Trophoblast cell (in vitro differentiated cells and primary cell): ENCODE measurements at regions not wholly inside any gene's neighbourhood (a gene's known extent, or its start where the extent isn't known, plus 50 kb on each side); places are given as distances from the start of the nearest gene placed in this dataset.

Experiments
- DNase-seq, 2 donors: peaks; one replicate each; pipeline ENCODE4 v3.0.0-alpha.2; 2016
- H2AFZ ChIP-seq: 2 replicates; pipeline ENCODE4 v1.6.1; 2013; ENCODE audit warnings: low read length, moderate library complexity, mild to moderate bottlenecking; ENCODE audit not compliant: insufficient read depth, poor library complexity
- H2AK5ac ChIP-seq: 2 replicates; pipeline ENCODE4 v1.6.1; 2013; ENCODE audit warnings: mild to moderate bottlenecking, low read length
- H2BK120ac ChIP-seq: 2 replicates; pipeline ENCODE4 v1.6.1; 2013; ENCODE audit warnings: low read length, mild to moderate bottlenecking, moderate library complexity; ENCODE audit not compliant: insufficient read depth, poor library complexity
- H2BK12ac ChIP-seq: 2 replicates; pipeline ENCODE4 v1.6.1; 2013; ENCODE audit warnings: mild to moderate bottlenecking, low read length, moderate library complexity
- H2BK5ac ChIP-seq: 2 replicates; pipeline ENCODE4 v1.6.1; 2013; ENCODE audit warnings: low read length, low read depth, moderate library complexity, mild to moderate bottlenecking; ENCODE audit not compliant: poor library complexity
- H3K14ac ChIP-seq: 2 replicates; pipeline ENCODE4 v1.6.1; 2013; ENCODE audit warnings: mild to moderate bottlenecking, low read length
- H3K18ac ChIP-seq: 2 replicates; pipeline ENCODE4 v1.6.1; 2013; ENCODE audit warnings: mild to moderate bottlenecking, low read length
- H3K23ac ChIP-seq: 2 replicates; pipeline ENCODE4 v1.6.1; 2013; ENCODE audit warnings: low read length
- H3K27ac ChIP-seq: 2 replicates; pipeline ENCODE4 v1.5.1; 2013; ENCODE audit warnings: low read depth, mild to moderate bottlenecking, inconsistent platforms, low read length, moderate library complexity
- H3K27me3 ChIP-seq: 2 replicates; pipeline ENCODE4 v1.6.1; 2013; ENCODE audit warnings: inconsistent platforms, mild to moderate bottlenecking, low read length, moderate library complexity; ENCODE audit not compliant: insufficient read depth
- H3K36me3 ChIP-seq, 2 experiments: 1 replicate in 1 of 2; 2 replicates in 1 of 2; pipeline ENCODE4 v1.6.1; 2013; ENCODE audit warnings: low read length in 2 of 2, mild to moderate bottlenecking in 2 of 2, moderate library complexity in 1 of 2; ENCODE audit not compliant: insufficient read depth in 2 of 2, control insufficient read depth in 1 of 2
- H3K4ac ChIP-seq: 2 replicates; pipeline ENCODE4 v1.6.1; 2013; ENCODE audit warnings: low read depth, mild to moderate bottlenecking, low read length, moderate library complexity
- H3K4me1 ChIP-seq, 2 experiments: 1 replicate in 1 of 2; 2 replicates in 1 of 2; pipeline ENCODE4 v1.6.1; 2013; ENCODE audit warnings: low read length in 2 of 2, mild to moderate bottlenecking in 2 of 2, moderate library complexity in 1 of 2; ENCODE audit not compliant: insufficient read depth in 2 of 2, control insufficient read depth in 1 of 2
- H3K4me2 ChIP-seq: 2 replicates; pipeline ENCODE4 v1.6.1; 2013; ENCODE audit warnings: inconsistent platforms, mild to moderate bottlenecking, low read length, moderate library complexity
- H3K4me3 ChIP-seq: 2 replicates; pipeline ENCODE4 v1.5.1; 2013; ENCODE audit warnings: mild to moderate bottlenecking, low read depth, low read length, inconsistent platforms
- H3K79me1 ChIP-seq: one replicate; pipeline ENCODE4 v1.6.1; 2013; ENCODE audit warnings: low read length
- H3K79me2 ChIP-seq: 2 replicates; pipeline ENCODE4 v1.6.1; 2013; ENCODE audit warnings: low read length, mild to moderate bottlenecking; ENCODE audit not compliant: control insufficient read depth, insufficient read depth, poor library complexity
- H3K9ac ChIP-seq: 2 replicates; pipeline ENCODE4 v1.6.1; 2013; ENCODE audit warnings: mild to moderate bottlenecking, low read length
- H3K9me3 ChIP-seq: 2 replicates; pipeline ENCODE4 v1.6.1; 2013; ENCODE audit warnings: low read depth, mild to moderate bottlenecking, control low read depth, inconsistent platforms, low read length; ENCODE audit not compliant: insufficient read depth
- H4K12ac ChIP-seq: 2 replicates; pipeline ENCODE4 v1.6.1; 2013; ENCODE audit warnings: low read depth, mild to moderate bottlenecking, low read length, moderate library complexity
- H4K8ac ChIP-seq: 2 replicates; pipeline ENCODE4 v1.6.1; 2013; ENCODE audit warnings: low read depth, mild to moderate bottlenecking, low read length, moderate library complexity
- H4K91ac ChIP-seq: one replicate; pipeline ENCODE4 v1.6.1; 2013; ENCODE audit warnings: low read depth, mild to moderate bottlenecking, low read length, moderate library complexity
- WGBS: extraction: QIAGEN DNeasy Blood & Tissue Kit; methylation state at CpG from one replicate; pipeline ENCODE4 v1.1.7; 2013; ENCODE audit warnings: missing lambda C conversion rate; ENCODE audit not compliant: insufficient read length, insufficient coverage; ENCODE audit errors: extremely low coverage; 5-methylcytosine and 5-hydroxymethylcytosine counted together

DNA sequence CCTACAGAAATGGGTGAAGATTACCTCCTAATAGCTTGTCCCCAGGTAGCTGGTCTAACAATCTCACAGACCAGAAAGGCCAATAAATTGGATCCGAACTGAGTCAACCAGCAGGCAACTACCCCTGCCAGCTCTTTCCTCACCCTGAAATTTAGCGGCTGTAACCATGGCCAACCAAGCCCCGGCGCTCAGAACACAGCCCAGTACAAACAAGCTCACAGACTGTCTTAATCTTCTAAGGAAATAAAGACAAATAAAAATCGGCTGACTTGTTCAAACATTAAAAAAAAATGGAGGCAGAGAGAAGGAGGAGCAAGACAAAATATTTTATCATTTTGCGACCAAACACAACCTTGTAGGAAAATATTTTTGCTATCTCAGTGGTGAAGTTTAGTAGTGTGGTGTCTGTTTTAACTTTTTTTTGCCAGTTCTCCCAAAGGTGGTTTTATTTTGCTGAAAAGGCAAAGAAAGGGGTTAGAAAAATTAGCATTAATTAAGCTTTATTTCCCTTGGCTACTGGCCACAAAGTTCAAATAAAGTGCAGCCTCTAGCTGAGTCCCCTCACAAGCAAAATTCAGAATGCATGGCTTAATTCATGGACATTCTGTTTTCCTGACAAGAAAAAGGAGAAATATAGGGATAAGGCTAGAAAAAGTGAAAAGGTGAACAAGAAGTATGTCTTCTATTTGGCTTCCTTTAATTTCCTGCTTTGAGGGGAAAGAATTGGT is 313.0 kb upstream of the NPVF start:
- Histone ChIP-seq H2AK5ac (no peak overlapping the region), H3K23ac (no peak overlapping the region), H3K27ac (no peak overlapping the region), H3K9ac (no peak overlapping the region), H4K91ac (no peak overlapping the region), H3K9me3 (no peaks in the 10 kb centered on the region), H3K4me2 (no peak overlapping the region), H3K18ac (no peak overlapping the region), H3K4me1 (no peaks in the 10 kb centered on the region), H2BK120ac (no peak overlapping the region), H3K14ac (no peak overlapping the region), H2BK12ac (no peak overlapping the region), H2BK5ac (no peak overlapping the region), H4K8ac (no peak overlapping the region), H3K27me3 (no peaks in the 10 kb centered on the region), H3K4me3 (no peak overlapping the region), H3K79me1 (no peaks in the 10 kb centered on the region), H3K36me3 (no peaks in the 10 kb centered on the region), H4K12ac (no peak overlapping the region), H2AFZ (no peak overlapping the region), H3K79me2 (no peaks in the 10 kb centered on the region), H3K4ac (no peak overlapping the region)
- no peak for DNase-seq
- WGBS = no CpG with 5 or more reads among the region's 6 CpGs

- Histone ChIP-seq H3K79me1 (no peaks in the 10 kb centered on the region), H3K36me3 (no peaks in the 10 kb centered on the region), H3K9me3 (no peaks in the 10 kb centered on the region), H3K4me2 (no peak overlapping the region), H2AFZ (no peak overlapping the region), H3K79me2 (no peaks in the 10 kb centered on the region), H3K9ac (no peak overlapping the region), H2BK12ac (no peak overlapping the region), H4K8ac (no peak overlapping the region), H3K23ac (no peak overlapping the region), H3K27me3 (no peaks in the 10 kb centered on the region), H4K91ac (no peak overlapping the region), H4K12ac (no peak overlapping the region), H3K4ac (no peak overlapping the region), H3K14ac (no peak overlapping the region), H2AK5ac (no peak overlapping the region), H2BK5ac (no peak overlapping the region), H3K4me3 (no peak overlapping the region), H2BK120ac (no peak overlapping the region), H3K18ac (no peak overlapping the region), H3K4me1 (no peaks in the 10 kb centered on the region), H3K27ac (no peak overlapping the region)
- DNase-seq = no peak
- WGBS = no CpG with 5 or more reads among the region's 3 CpGs
Measured at GRCh38 chr7:25541877-25542276, 313.6 kb upstream of the NPVF start.

- Histone ChIP-seq H3K4me3 (no peak overlapping the region), H3K27ac (no peak overlapping the region), H3K18ac (no peak overlapping the region), H2AK5ac (no peak overlapping the region), H2BK12ac (no peak overlapping the region), H3K9ac (peak overlapping the region; percentile 6), H3K4ac (no peak overlapping the region), H3K36me3 (no peaks in the 10 kb centered on the region), H3K23ac (no peak overlapping the region), H4K12ac (no peak overlapping the region), H4K91ac (no peak overlapping the region), H3K79me1 (no peaks in the 10 kb centered on the region), H3K4me2 (no peak overlapping the region), H2BK120ac (no peak overlapping the region), H3K4me1 (no peaks in the 10 kb centered on the region), H3K9me3 (no peaks in the 10 kb centered on the region), H4K8ac (no peak overlapping the region), H2BK5ac (no peak overlapping the region), H3K14ac (no peak overlapping the region), H3K27me3 (no peaks in the 10 kb centered on the region), H3K79me2 (no peaks in the 10 kb centered on the region), H2AFZ (no peak overlapping the region)
- WGBS = no CpG with 5 or more reads among the region's 7 CpGs
- no peak for DNase-seq
Measured at GRCh38 chr7:25543210-25543609, 314.9 kb upstream of the NPVF start.

DNA sequence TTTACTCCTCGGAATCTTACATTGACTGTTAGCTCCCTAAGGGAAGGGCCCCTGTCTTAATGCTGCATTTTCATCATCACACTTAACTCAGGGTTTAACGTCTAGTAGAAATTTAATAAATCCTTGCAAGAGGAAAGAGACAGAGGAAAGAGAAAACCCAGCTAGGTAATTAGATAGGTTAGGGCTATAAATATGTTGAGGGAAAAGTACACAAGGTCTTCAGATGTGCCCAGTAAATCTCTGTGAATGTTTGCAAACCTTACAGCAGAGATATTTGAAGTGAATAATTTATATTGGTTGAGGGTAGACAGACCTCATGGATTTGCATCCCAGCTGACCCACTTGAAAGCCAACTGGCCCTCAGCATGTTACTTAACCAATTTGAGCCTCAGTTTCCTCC is 315.5 kb upstream of the NPVF start:
- Histone ChIP-seq H3K4me1 (no peaks in the 10 kb centered on the region), H3K79me1 (no peaks in the 10 kb centered on the region), H3K23ac (no peak overlapping the region), H2BK12ac (no peak overlapping the region), H3K4me3 (no peak overlapping the region), H3K36me3 (no peaks in the 10 kb centered on the region), H3K4ac (no peak overlapping the region), H4K8ac (no peak overlapping the region), H3K27me3 (no peaks in the 10 kb centered on the region), H3K18ac (no peak overlapping the region), H3K79me2 (no peaks in the 10 kb centered on the region), H3K9ac (no peak overlapping the region), H4K91ac (no peak overlapping the region), H3K27ac (no peak overlapping the region), H2AK5ac (no peak overlapping the region), H2BK120ac (no peak overlapping the region), H4K12ac (no peak overlapping the region), H2BK5ac (no peak overlapping the region), H3K9me3 (no peaks in the 10 kb centered on the region), H2AFZ (no peak overlapping the region), H3K4me2 (no peak overlapping the region), H3K14ac (no peak overlapping the region)
- WGBS = no CpG with 5 or more reads among the region's 2 CpGs
- no peak for DNase-seq
